Right lobe of liver (tissue), 6 donors: ENCODE measurements at regions not wholly inside any gene's neighbourhood (a gene's known extent, or its start where the extent isn't known, plus 50 kb on each side); places are given as distances from the start of the nearest gene placed in this dataset.

ENCODE experiments used
- ATAC-seq, 4 donors: fragments of 200-7000 bp; cut with Tn5 transposase; one replicate each; pipeline ENCODE4 v1.9.1; 2020; ENCODE audit warnings: mild to moderate bottlenecking in 4 of 4, moderate library complexity in 4 of 4
- DNase-seq, 3 donors: peaks; one replicate each; pipeline ENCODE4 v3.0.0-alpha.2; 2020
- H3K27ac ChIP-seq, 3 donors: fragments of 200-600 bp; one replicate each; pipeline ENCODE4 v1.8.0; 2022
- H3K27me3 ChIP-seq, 2 donors: fragments of 200-600 bp; one replicate each; pipeline ENCODE4 v1.8.0; 2022
- H3K36me3 ChIP-seq, 4 donors: fragments of 200-600 bp; sonication (generic) in 1 of 4; one replicate each; pipeline versions ENCODE4 v1.5.1 to v1.8.0; 2017 to 2022; ENCODE audit warnings: control low read depth in 1 of 4
- H3K4me1 ChIP-seq, 4 donors: fragments of 200-600 bp; sonication (generic) in 1 of 4; one replicate each; pipeline versions ENCODE4 v1.5.1 to v1.8.0; 2017 to 2022; ENCODE audit warnings: control low read depth in 1 of 4
- H3K4me3 ChIP-seq, 3 donors: fragments of 200-600 bp; one replicate each; pipeline ENCODE4 v1.8.0; 2022
- H3K9me3 ChIP-seq, 4 donors: fragments of 200-600 bp; sonication (generic) in 1 of 4; one replicate each; pipeline versions ENCODE4 v1.5.1 to v1.8.0; 2017 to 2022; ENCODE audit warnings: control low read depth in 1 of 4
- CTCF ChIP-seq, 4 donors: fragments of 200-600 bp in 3 of 4; fragments of 450-650 bp in 1 of 4; IDR thresholded peaks; one replicate each; pipeline versions ENCODE4 v1.5.1 to v1.8.0; 2016 to 2022; ENCODE audit warnings: antibody characterized with exemption in 4 of 4, mild to moderate bottlenecking in 2 of 4
- POLR2A ChIP-seq: fragments of 450-650 bp; IDR thresholded peaks from one replicate; pipeline ENCODE4 v1.6.1; 2017; ENCODE audit warnings: antibody characterized with exemption, mild to moderate bottlenecking
- WGBS: methylation state at CpG from one replicate; pipeline ENCODE4 v1.1.6; 2018; ENCODE audit warnings: low coverage, low lambda C conversion rate; ENCODE audit not compliant: insufficient coverage; ENCODE audit errors: missing lambda C conversion rate; 5-methylcytosine and 5-hydroxymethylcytosine counted together
- intact Hi-C, 2 donors: fragments of 100-400 bp; cut with DNase I; formaldehyde crosslinking; loops; one replicate each; pipeline versions ENCODE4 v1.11.2 to v1.14.1; 2022
- donor health status: DM: no; HTN: yes; CAD: no.
- donor health status: DM: no; HTN: no; CAD: no.
- donor health status: DM: no; HTN: no; CAD: no.
- donor health status: DM: no; HTN: yes; CAD: no.
- donor health status: DM: no; HTN: yes; CAD: no.

GRCh38 chr6:170130771-170131241 lies 160.1 kb downstream of the DLL1 start:
- no CpG with 5 or more reads among the region's 9 CpGs for WGBS
- no peaks in the 10 kb centered on the region for H3K36me3 ChIP-seq
- ATAC-seq (no peak), DNase-seq (peak in 1 of 3 donors; percentile 55)
- H3K4me3 ChIP-seq, result no peak overlapping the region
- H3K4me1 ChIP-seq, result peaks cover 0 to 10% (median 4%) of the 10 kb centered on the region in 4 donors
- H3K9me3 ChIP-seq, result no peaks in the 10 kb centered on the region
- TF ChIP-seq CTCF (IDR thresholded peaks at IDR 0.05) (no peak), POLR2A (no peak)
- no peak overlapping the region for H3K27ac ChIP-seq
- intact Hi-C loops, result no loop called here
- no peaks in the 10 kb centered on the region for H3K27me3 ChIP-seq

- peak; percentile 91 to 95 (median 93) for DNase-seq
- H3K4me1 ChIP-seq, result peaks cover 0 to 10% (median 4%) of the 10 kb centered on the region in 4 donors
- no peaks in the 10 kb centered on the region for H3K27me3 ChIP-seq
- WGBS, result 63% methylated on average over 4 of the region's 15 CpGs
- H3K27ac ChIP-seq, result peak overlapping the region in 1 of 3 donors; percentile 52
- no peaks in the 10 kb centered on the region for H3K36me3 ChIP-seq
- no peak overlapping the region for H3K4me3 ChIP-seq
- intact Hi-C loops, result no loop called here
- TF ChIP-seq POLR2A (no peak), CTCF (IDR thresholded peaks at IDR 0.05) (no peak)
- H3K9me3 ChIP-seq, result no peaks in the 10 kb centered on the region
- peak; percentile 95 to 97 (median 96) for ATAC-seq
These were observed 160.7 kb downstream of the DLL1 start for GRCh38 chr6:170130201-170130621.

- Histone ChIP-seq H3K27me3 (no peaks in the 10 kb centered on the region), H3K4me3 (no peak overlapping the region), H3K4me1 (peaks cover 0 to 10% (median 4%) of the 10 kb centered on the region in 4 donors), H3K36me3 (no peaks in the 10 kb centered on the region), H3K27ac (peak overlapping the region in 1 of 3 donors; percentile 52), H3K9me3 (no peaks in the 10 kb centered on the region)
- 22% methylated on average over 11 of the region's 14 CpGs for WGBS
- TF ChIP-seq CTCF (IDR thresholded peaks at IDR 0.05) (no peak), POLR2A (no peak)
- peak; percentile 75 to 83 (median 82) for DNase-seq
- peak; percentile 78 to 86 (median 80) for ATAC-seq
- intact Hi-C loops, result no loop called here
These were observed 161.1 kb downstream of the DLL1 start for GRCh38 chr6:170129691-170130171.

- Histone ChIP-seq H3K9me3 (no peaks in the 10 kb centered on the region), H3K27me3 (no peaks in the 10 kb centered on the region), H3K4me1 (peaks cover 0 to 10% (median 4%) of the 10 kb centered on the region in 4 donors), H3K36me3 (no peaks in the 10 kb centered on the region), H3K27ac (no peak overlapping the region), H3K4me3 (no peak overlapping the region)
- 90% methylated on average over 8 of the region's 34 CpGs for WGBS
- intact Hi-C loops, result no loop called here
- peak in 2 of 3 donors; percentile 32 to 37 for DNase-seq
- TF ChIP-seq CTCF (IDR thresholded peaks at IDR 0.05) (no peak), POLR2A (no peak)
- no peak for ATAC-seq
These were observed 161.8 kb downstream of the DLL1 start for GRCh38 chr6:170128811-170129681.
